Heart right ventricle (tissue), 16 donors: ENCODE measurements at regions not wholly inside any gene's neighbourhood (a gene's known extent, or its start where the extent isn't known, plus 50 kb on each side); places are given as distances from the start of the nearest gene placed in this dataset.

Source experiments
- ATAC-seq, 8 donors: fragments of 200-7000 bp; cut with Tn5 transposase; one replicate each; pipeline ENCODE4 v1.9.1; 2020; ENCODE audit warnings: mild to moderate bottlenecking in 8 of 8, moderate library complexity in 8 of 8, moderate number of reproducible peaks in 1 of 8
- DNase-seq, 2 donors: peaks; one replicate each; pipeline ENCODE4 v3.0.0-alpha.2; 2020
- H3K27ac ChIP-seq, 10 donors: fragments of 200-600 bp; sonication (generic) in 2 of 10; one replicate each; pipeline versions ENCODE4 v1.5.0 to v1.8.0; 2020 to 2022; ENCODE audit warnings: mild to moderate bottlenecking in 3 of 10
- H3K27me3 ChIP-seq, 7 donors: fragments of 200-600 bp; one replicate each; pipeline ENCODE4 v1.8.0; 2021 to 2022; ENCODE audit warnings: mild to moderate bottlenecking in 2 of 7
- H3K36me3 ChIP-seq, 9 donors: fragments of 200-600 bp; sonication (generic) in 1 of 9; one replicate each; pipeline versions ENCODE4 v1.5.0 to v1.8.0; 2020 to 2022; ENCODE audit warnings: mild to moderate bottlenecking in 2 of 9
- H3K4me1 ChIP-seq, 9 donors: fragments of 200-600 bp; sonication (generic) in 1 of 9; one replicate each; pipeline versions ENCODE4 v1.5.0 to v1.8.0; 2020 to 2022; ENCODE audit warnings: mild to moderate bottlenecking in 4 of 9
- H3K4me3 ChIP-seq, 10 donors: fragments of 200-600 bp; sonication (generic) in 2 of 10; one replicate each; pipeline versions ENCODE4 v1.5.0 to v1.8.0; 2020 to 2022; ENCODE audit warnings: mild to moderate bottlenecking in 7 of 10, moderate library complexity in 2 of 10
- H3K9me3 ChIP-seq, 11 donors: fragments of 200-600 bp in 10 of 11; sonication (generic) in 2 of 11; one replicate each; pipeline versions ENCODE4 v1.5.0 to v1.8.0; 2013 to 2022; ENCODE audit warnings: mild to moderate bottlenecking in 2 of 11, control low read depth in 1 of 11, moderate library complexity in 1 of 11
- CTCF ChIP-seq, 9 donors: fragments of 200-600 bp; sonication (generic) in 2 of 9; IDR thresholded peaks; one replicate each; pipeline versions ENCODE4 v1.5.0 to v1.8.0; 2021 to 2022; ENCODE audit warnings: antibody characterized with exemption in 9 of 9, mild to moderate bottlenecking in 5 of 9, moderate library complexity in 1 of 9
- WGBS, 2 donors: extraction: QIAGEN DNeasy Blood & Tissue Kit; methylation state at CpG; one replicate each; pipeline ENCODE4 v1.1.7; 2013; ENCODE audit warnings: inconsistent platforms in 1 of 2; 5-methylcytosine and 5-hydroxymethylcytosine counted together
- intact Hi-C, 10 donors: fragments of 100-400 bp; cut with DNase I; formaldehyde crosslinking; loops; one replicate each; pipeline versions ENCODE4 v1.11.1 to v1.14.2; 2022
- donor health status: Arrhythmogenic right ventricular cardiomyopathy.
- donor health status: ischemic (EF 13 %, LVEDD 7.1; RV severe dilation, severe dysfunction).
- donor health status: healthy with polysubstance abuse.
- donor health status: DM: no; HTN: yes; CAD: no.
- donor health status: DM: no; HTN: no; CAD: no.
- donor health status: ischemic (EF 25% LVEDD 6.9; RV normal size, moderate dysfunction).
- donor health status: ischemic (EF 25% LVEDD 5.7; RV mildly dilated, moderate dysfunction).
- donor health status: healthy.
- donor health status: DM: yes; HTN: yes; CAD: no.
- donor health status: Ischemic cardiomyopathy.
- donor health status: ischemic (EF 35%, LVEDD 5.7; RV mildly dilated, moderate dysfunction).
- donor health status: nonischemic (EF 11% LVEDD 7.7; RV severe dilation, severe dysfunction).
- donor health status: DM: yes; HTN: yes; CAD: no.
- donor health status: PGD.
- donor health status: ischemic (EF 29% LVEDD 5.4; RV normal size, mild dysfunction).
- donor health status: nonischemic (EF 23%, LVEDD 6.1; RV moderate dilation, normal function).

GRCh38 chr11:128204898-128205297 is 382.5 kb downstream of the ETS1 start:
- 93 to 95% methylated on average over 3 of the region's 3 CpGs for WGBS, 2 donors
- no peaks in the 10 kb centered on the region for H3K36me3 ChIP-seq
- no peak overlapping the region for H3K4me3 ChIP-seq

GRCh38 chr11:128201801-128202200 is 385.6 kb downstream of the ETS1 start:
- TF ChIP-seq CTCF (IDR thresholded peaks at IDR 0.05): no peak
- intact Hi-C loops: loop anchor here in 1 of 10 donors (10.0 kb wide), 1 partner anchor 63 kb away; no protein-coding TSS in a partner anchor
- H3K4me3 ChIP-seq: no peak overlapping the region
- ATAC-seq (no peak), DNase-seq (no peak)
- H3K36me3 ChIP-seq: no peaks in the 10 kb centered on the region
- H3K27ac ChIP-seq: no peak overlapping the region
- 68 to 75% methylated on average over 4 of the region's 4 CpGs for WGBS, 2 donors
- H3K4me1 ChIP-seq: no peaks in the 10 kb centered on the region
- H3K27me3 ChIP-seq: no peaks in the 10 kb centered on the region
- H3K9me3 ChIP-seq: no peaks in the 10 kb centered on the region

More at GRCh38 chr11:128204898-128205297, 382.5 kb downstream of the ETS1 start:
- Histone ChIP-seq H3K27me3 (no peaks in the 10 kb centered on the region), H3K4me1 (peaks cover 2 to 26% (median 20%) of the 10 kb centered on the region in 9 donors), H3K27ac (no peak overlapping the region), H3K9me3 (no peaks in the 10 kb centered on the region)
- ATAC-seq (no peak), DNase-seq (no peak)
- no peak for TF ChIP-seq CTCF (IDR thresholded peaks at IDR 0.05)
- intact Hi-C loops: loop anchor here in 1 of 10 donors (10.0 kb wide), 1 partner anchor 60 kb away; no protein-coding TSS in a partner anchor

GRCh38 chr11:128201009-128201408 is 386.3 kb downstream of the ETS1 start:
- intact Hi-C loops: loop anchor here in 1 of 10 donors (10.0 kb wide), 1 partner anchor 64 kb away; no protein-coding TSS in a partner anchor
- Histone ChIP-seq H3K27ac (no peak overlapping the region), H3K9me3 (no peaks in the 10 kb centered on the region), H3K4me1 (peaks cover 0 to 3% (median 0%) of the 10 kb centered on the region in 9 donors), H3K27me3 (no peaks in the 10 kb centered on the region), H3K4me3 (no peak overlapping the region), H3K36me3 (no peaks in the 10 kb centered on the region)
- no peak for TF ChIP-seq CTCF (IDR thresholded peaks at IDR 0.05)
- no peak for ATAC-seq
- DNase-seq: no peak
- WGBS, 2 donors: 85 to 86% methylated on average over 5 of the region's 5 CpGs

- Histone ChIP-seq H3K27ac (no peak overlapping the region), H3K27me3 (no peaks in the 10 kb centered on the region), H3K4me1 (peaks cover 0 to 9% (median under 1%) of the 10 kb centered on the region in 9 donors), H3K9me3 (no peaks in the 10 kb centered on the region), H3K4me3 (no peak overlapping the region), H3K36me3 (no peaks in the 10 kb centered on the region)
- no peak for TF ChIP-seq CTCF (IDR thresholded peaks at IDR 0.05)
- ATAC-seq (no peak), DNase-seq (no peak)
- intact Hi-C loops: loop anchor here in 1 of 10 donors (10.0 kb wide), 1 partner anchor 64 kb away; no protein-coding TSS in a partner anchor
- 74 to 87% methylated on average over 4 of the region's 4 CpGs for WGBS, 2 donors
Observed at GRCh38 chr11:128200467-128200866, 386.9 kb downstream of the ETS1 start.
